ENCODE measurements at regions not wholly inside any gene's neighbourhood (a gene's known extent, or its start where the extent isn't known, plus 50 kb on each side); places are given as distances from the start of the nearest gene placed in this dataset.

DNA sequence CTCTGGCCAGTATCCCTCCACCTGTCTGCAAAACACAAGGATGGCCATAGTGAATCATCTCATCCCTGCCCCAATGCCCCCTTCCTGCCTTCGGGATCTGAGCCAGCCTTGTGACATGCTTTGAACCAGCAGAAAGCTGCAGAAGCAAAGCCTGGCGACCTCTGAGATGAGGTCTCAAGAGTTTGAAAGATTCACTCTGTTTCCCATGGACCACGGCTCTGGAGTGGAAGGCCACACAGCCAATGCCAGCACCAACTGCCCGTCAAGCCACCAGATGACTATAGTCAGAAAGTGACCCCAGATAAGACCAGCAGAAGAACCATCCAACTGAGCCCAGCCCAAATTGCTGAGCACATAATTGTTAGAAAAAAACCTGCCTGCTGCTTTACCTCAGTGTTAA, 193.9 kb upstream of the PPP2R2D start:
- TF ChIP-seq CTCF (IDR thresholded peaks at IDR 0.05 in 2 of 3, conservative IDR thresholded peaks at IDR 0.05 in 1 of 3; ENCODE audit: control insufficient read depth in 2 of 3, extremely low read depth in 1 of 3, insufficient read depth in 1 of 3, low read depth in 3 of 3, low read length in 3 of 3): no peak
- no peak for TF ChIP-seq SREBF1 (IDR thresholded peaks at IDR 0.05; ENCODE audit: low read length)
- TF ChIP-seq MXI1 (IDR thresholded peaks at IDR 0.05; ENCODE audit: low read depth, low read length): no peak
- no peak for TF ChIP-seq SPI1 (IDR thresholded peaks at IDR 0.05; ENCODE audit: borderline replicate concordance, insufficient read depth, low read depth, low read length)
- no peak for TF ChIP-seq JUNB (IDR thresholded peaks at IDR 0.05)
